ENCODE measurements at regions not wholly inside any gene's neighbourhood (a gene's known extent, or its start where the extent isn't known, plus 50 kb on each side); places are given as distances from the start of the nearest gene placed in this dataset.
"Not testable (repeated sequence)": the region's sequence is repeated elsewhere in the genome, so short reads cannot be mapped to it uniquely, and the experiment has no call there.

- Histone ChIP-seq H3K4me1 (ENCODE audit: control insufficient read depth in 2 of 3, insufficient read depth in 2 of 3, low read depth in 1 of 3, low read length in 3 of 3) (peaks cover 0 to 2% (median 0%) of the 10 kb centered on the region in 3 donors), H3K9ac (ENCODE audit: low read length in 3 of 3) (no peak overlapping the region), H3K9me3 (ENCODE audit: control insufficient read depth in 2 of 3, insufficient read depth in 1 of 3, low read length in 3 of 3) (no peaks in the 10 kb centered on the region), H3K27ac (ENCODE audit: low read depth in 2 of 2, low read length in 2 of 2) (no peak overlapping the region), H3K36me3 (ENCODE audit: control insufficient read depth in 2 of 3, insufficient read depth in 3 of 3, low read length in 3 of 3) (no peaks in the 10 kb centered on the region), H3K4me3 (ENCODE audit: low read length in 3 of 3) (no peak overlapping the region), H3K27me3 (ENCODE audit: control insufficient read depth, insufficient read depth, low read length) (no peaks in the 10 kb centered on the region)
- DNase-seq (no peak), FAIRE-seq (no peak)
- intact Hi-C loops (cut with DNase I), result no loop called here
- no peak for TF ChIP-seq CTCF (IDR thresholded peaks at IDR 0.05; ENCODE audit: borderline replicate concordance, extremely low read depth, insufficient read depth)
These were observed 103.4 kb downstream of the ZBTB18 start for GRCh38 chr1:244154508-244154871.

- peak in 2 of 5 donors; percentile 24 to 25 for DNase-seq
- no peaks in the 10 kb centered on the region for H3K9me3 ChIP-seq (ENCODE audit: control insufficient read depth in 2 of 3, insufficient read depth in 1 of 3, low read length in 3 of 3)
- no peaks in the 10 kb centered on the region for H3K27me3 ChIP-seq (ENCODE audit: control insufficient read depth, insufficient read depth, low read length)
- peaks cover 0 to 2% (median 0%) of the 10 kb centered on the region in 3 donors for H3K4me1 ChIP-seq (ENCODE audit: control insufficient read depth in 2 of 3, insufficient read depth in 2 of 3, low read depth in 1 of 3, low read length in 3 of 3)
- H3K36me3 ChIP-seq (ENCODE audit: control insufficient read depth in 2 of 3, insufficient read depth in 3 of 3, low read length in 3 of 3), result no peaks in the 10 kb centered on the region
- no peak overlapping the region for H3K4me3 ChIP-seq (ENCODE audit: low read length in 3 of 3)
- intact Hi-C loops (cut with DNase I), result no loop called here
- no peak for FAIRE-seq
- no peak for TF ChIP-seq CTCF (IDR thresholded peaks at IDR 0.05; ENCODE audit: borderline replicate concordance, extremely low read depth, insufficient read depth)
- no peak overlapping the region for H3K9ac ChIP-seq (ENCODE audit: low read length in 3 of 3)
- H3K27ac ChIP-seq (ENCODE audit: low read depth in 2 of 2, low read length in 2 of 2), result no peak overlapping the region
These were observed 103.9 kb downstream of the ZBTB18 start for GRCh38 chr1:244154872-244155531.

GRCh38 chr1:244155661-244156060, 104.6 kb downstream of the ZBTB18 start:
- H3K9me3 ChIP-seq (ENCODE audit: control insufficient read depth in 2 of 3, insufficient read depth in 1 of 3, low read length in 3 of 3), result no peaks in the 10 kb centered on the region
- H3K4me3 ChIP-seq (ENCODE audit: low read length in 3 of 3), result no peak overlapping the region
- DNase-seq (no peak), FAIRE-seq (no peak)
- H3K27ac ChIP-seq (ENCODE audit: low read depth in 2 of 2, low read length in 2 of 2), result no peak overlapping the region
- H3K36me3 ChIP-seq (ENCODE audit: control insufficient read depth in 2 of 3, insufficient read depth in 3 of 3, low read length in 3 of 3), result no peaks in the 10 kb centered on the region
- H3K9ac ChIP-seq (ENCODE audit: low read length in 3 of 3), result no peak overlapping the region
- H3K4me1 ChIP-seq (ENCODE audit: control insufficient read depth in 2 of 3, insufficient read depth in 2 of 3, low read depth in 1 of 3, low read length in 3 of 3), result peaks cover 0 to 2% (median 0%) of the 10 kb centered on the region in 3 donors
- no peak for TF ChIP-seq CTCF (IDR thresholded peaks at IDR 0.05; ENCODE audit: borderline replicate concordance, extremely low read depth, insufficient read depth)
- intact Hi-C loops (cut with DNase I), result no loop called here
- no peaks in the 10 kb centered on the region for H3K27me3 ChIP-seq (ENCODE audit: control insufficient read depth, insufficient read depth, low read length)

GRCh38 chr1:244156617-244157016, 105.5 kb downstream of the ZBTB18 start:
- H3K4me3 ChIP-seq (ENCODE audit: low read length in 3 of 3); H3K9me3 ChIP-seq (ENCODE audit: control insufficient read depth in 2 of 3, insufficient read depth in 1 of 3, low read length in 3 of 3); DNase-seq; H3K27me3 ChIP-seq (ENCODE audit: control insufficient read depth, insufficient read depth, low read length); intact Hi-C loops (cut with DNase I); FAIRE-seq; H3K36me3 ChIP-seq (ENCODE audit: control insufficient read depth in 2 of 3, insufficient read depth in 3 of 3, low read length in 3 of 3); H3K27ac ChIP-seq (ENCODE audit: low read depth in 2 of 2, low read length in 2 of 2); H3K4me1 ChIP-seq (ENCODE audit: control insufficient read depth in 2 of 3, insufficient read depth in 2 of 3, low read depth in 1 of 3, low read length in 3 of 3); H3K9ac ChIP-seq (ENCODE audit: low read length in 3 of 3): not testable (repeated sequence)

Data from kidney (tissue), 13 donors.